ENCODE measurements at regions not wholly inside any gene's neighbourhood (a gene's known extent, or its start where the extent isn't known, plus 50 kb on each side); places are given as distances from the start of the nearest gene placed in this dataset.

DNA sequence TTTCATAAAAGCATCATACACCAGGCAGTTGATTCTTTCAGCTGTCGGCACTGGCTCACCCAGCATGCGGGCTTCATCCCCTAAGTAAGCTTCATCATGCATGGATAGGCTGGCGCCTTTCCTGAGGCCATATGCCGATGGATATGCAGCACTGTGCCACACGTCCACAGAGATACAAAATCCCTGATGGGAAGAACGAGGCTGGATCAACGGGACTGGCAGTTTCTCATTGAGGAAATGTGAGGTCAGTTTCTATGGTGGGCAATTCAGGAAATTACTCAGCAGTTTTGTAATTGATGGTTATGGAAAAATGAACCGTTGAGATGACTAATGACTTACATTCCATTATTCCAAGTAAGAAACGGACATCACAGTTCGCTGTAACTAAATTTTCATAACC lies 453.8 kb downstream of the TMEM121 start:
- TF ChIP-seq EGR1 (IDR thresholded peaks at IDR 0.05; ENCODE audit: low read depth in 2 of 2): no peak
- TF ChIP-seq FOXA2 (IDR thresholded peaks at IDR 0.05): no peak
- TF ChIP-seq, protein P1, sequence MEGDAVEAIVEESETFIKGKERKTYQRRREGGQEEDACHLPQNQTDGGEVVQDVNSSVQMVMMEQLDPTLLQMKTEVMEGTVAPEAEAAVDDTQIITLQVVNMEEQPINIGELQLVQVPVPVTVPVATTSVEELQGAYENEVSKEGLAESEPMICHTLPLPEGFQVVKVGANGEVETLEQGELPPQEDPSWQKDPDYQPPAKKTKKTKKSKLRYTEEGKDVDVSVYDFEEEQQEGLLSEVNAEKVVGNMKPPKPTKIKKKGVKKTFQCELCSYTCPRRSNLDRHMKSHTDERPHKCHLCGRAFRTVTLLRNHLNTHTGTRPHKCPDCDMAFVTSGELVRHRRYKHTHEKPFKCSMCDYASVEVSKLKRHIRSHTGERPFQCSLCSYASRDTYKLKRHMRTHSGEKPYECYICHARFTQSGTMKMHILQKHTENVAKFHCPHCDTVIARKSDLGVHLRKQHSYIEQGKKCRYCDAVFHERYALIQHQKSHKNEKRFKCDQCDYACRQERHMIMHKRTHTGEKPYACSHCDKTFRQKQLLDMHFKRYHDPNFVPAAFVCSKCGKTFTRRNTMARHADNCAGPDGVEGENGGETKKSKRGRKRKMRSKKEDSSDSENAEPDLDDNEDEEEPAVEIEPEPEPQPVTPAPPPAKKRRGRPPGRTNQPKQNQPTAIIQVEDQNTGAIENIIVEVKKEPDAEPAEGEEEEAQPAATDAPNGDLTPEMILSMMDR (IDR thresholded peaks at IDR 0.05; ENCODE audit: low read depth, low read length, missing input control): no peak
- TF ChIP-seq TAF1 (conservative IDR thresholded peaks at IDR 0.05): no peak
- TF ChIP-seq, protein P2, sequence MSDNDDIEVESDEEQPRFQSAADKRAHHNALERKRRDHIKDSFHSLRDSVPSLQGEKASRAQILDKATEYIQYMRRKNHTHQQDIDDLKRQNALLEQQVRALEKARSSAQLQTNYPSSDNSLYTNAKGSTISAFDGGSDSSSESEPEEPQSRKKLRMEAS (IDR thresholded peaks at IDR 0.05): no peak
- no peak for TF ChIP-seq GABPA (IDR thresholded peaks at IDR 0.05 in 1 of 2, conservative IDR thresholded peaks at IDR 0.05 in 1 of 2)
